SJCRH30 (cell line): ENCODE measurements at regions not wholly inside any gene's neighbourhood (a gene's known extent, or its start where the extent isn't known, plus 50 kb on each side); places are given as distances from the start of the nearest gene placed in this dataset.

Experiments
- DNase-seq, 2 experiments: peaks; one replicate each; pipeline ENCODE4 v3.0.0-alpha.2; 2015 to 2020
- H3K27ac ChIP-seq: fragments of 250-450 bp; sonication (Bioruptor Pico); 2 replicates; pipeline ENCODE4 v1.5.1; 2020; ENCODE audit warnings: mild to moderate bottlenecking, moderate library complexity
- H3K27me3 ChIP-seq: fragments of 250-450 bp; sonication (Bioruptor Pico); 2 replicates; pipeline ENCODE4 v1.5.1; 2020; ENCODE audit warnings: mild to moderate bottlenecking, moderate library complexity
- H3K36me3 ChIP-seq: fragments of 250-450 bp; sonication (Bioruptor Pico); 2 replicates; pipeline ENCODE4 v1.5.1; 2020; ENCODE audit warnings: mild to moderate bottlenecking, moderate library complexity
- H3K4me1 ChIP-seq: fragments of 250-450 bp; sonication (Bioruptor Pico); 2 replicates; pipeline ENCODE4 v1.5.1; 2020; ENCODE audit warnings: mild to moderate bottlenecking, moderate library complexity
- H3K4me3 ChIP-seq: fragments of 250-450 bp; sonication (Bioruptor Pico); 2 replicates; pipeline ENCODE4 v1.5.1; 2020; ENCODE audit warnings: mild to moderate bottlenecking, moderate library complexity
- H3K9me3 ChIP-seq: fragments of 250-450 bp; sonication (Bioruptor Pico); replicated peaks from 2 replicates; pipeline ENCODE4 v1.5.1; 2020; ENCODE audit warnings: mild to moderate bottlenecking, moderate library complexity

DNA sequence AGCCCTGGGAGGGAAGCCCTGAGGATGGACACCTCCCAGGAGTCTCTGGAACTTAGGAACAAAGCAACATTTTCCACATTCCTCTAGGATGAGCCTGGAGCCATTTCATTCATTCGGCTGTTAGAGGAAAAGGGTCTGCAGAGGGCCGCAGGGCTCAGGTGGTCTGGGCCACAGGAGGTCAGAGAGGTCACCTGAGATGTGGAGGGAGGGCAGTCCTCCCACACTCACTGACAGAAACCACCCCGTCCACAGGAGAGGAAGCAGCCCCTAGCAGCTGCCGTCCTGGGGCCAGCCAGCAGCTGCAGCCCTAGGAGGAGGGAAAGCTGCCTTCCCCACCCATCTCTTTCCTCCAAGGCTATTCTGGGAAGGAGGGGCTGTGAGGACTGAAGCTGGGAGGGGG lies 207.0 kb downstream of the CDC5L start:
- peak; percentile 95 to 97 for DNase-seq
- H3K4me1 ChIP-seq, result peaks cover 29% of the 10 kb centered on the region
- H3K36me3 ChIP-seq, result no peaks in the 10 kb centered on the region
- 0 out of 2 replicates have a peak, but pooled peaks cover 3% of the 10 kb centered on the region for H3K9me3 ChIP-seq
- H3K27me3 ChIP-seq, result no peaks in the 10 kb centered on the region
- no peak overlapping the region for H3K4me3 ChIP-seq
- H3K27ac ChIP-seq, result peak overlapping the region; percentile 86

DNA sequence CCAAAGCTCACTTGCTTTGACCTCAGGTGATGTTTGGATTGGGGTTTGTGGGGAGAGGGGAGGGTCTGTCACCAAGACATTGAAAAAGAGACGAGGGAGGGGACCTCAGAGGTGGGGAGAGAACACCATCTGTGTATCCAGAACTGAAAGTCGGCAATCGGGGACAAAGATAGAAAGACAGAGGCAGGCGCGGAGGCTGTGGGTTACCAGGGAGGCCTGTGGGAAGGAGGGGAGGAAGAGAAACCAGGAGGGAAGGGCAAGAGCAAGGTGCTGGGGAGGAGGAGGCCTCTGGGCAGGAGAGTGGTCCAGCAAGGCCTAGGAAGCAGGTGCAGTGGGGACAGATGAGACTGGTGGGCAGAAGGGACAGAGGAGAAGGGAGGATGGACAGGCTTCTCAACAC lies 211.2 kb downstream of the CDC5L start:
- Histone ChIP-seq H3K36me3 (no peaks in the 10 kb centered on the region), H3K4me1 (peaks cover 26% of the 10 kb centered on the region), H3K27me3 (no peaks in the 10 kb centered on the region), H3K9me3 (no peaks in the 10 kb centered on the region), H3K27ac (no peak overlapping the region), H3K4me3 (no peak overlapping the region)
- DNase-seq, result no peak

DNA sequence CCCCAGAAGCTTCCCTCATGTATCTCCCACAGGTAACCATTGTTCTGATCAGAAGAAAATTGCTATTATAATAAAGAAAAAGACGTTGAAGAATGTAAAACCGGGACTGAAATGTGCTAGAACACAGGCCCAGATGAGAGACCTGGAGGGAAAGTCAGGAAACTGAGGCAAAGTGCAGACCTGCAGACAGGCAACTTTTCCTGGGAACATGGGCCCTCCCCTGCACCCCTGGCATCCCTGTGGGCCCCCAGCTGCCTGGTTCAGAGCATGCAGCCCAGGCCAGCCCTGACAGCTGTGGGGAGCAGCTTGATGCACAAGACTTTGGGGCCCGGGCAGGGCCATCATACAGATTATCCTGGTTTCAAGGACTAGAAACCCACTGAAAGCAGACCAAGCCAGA lies 212.2 kb downstream of the CDC5L start:
- H3K4me3 ChIP-seq, result no peak overlapping the region
- peaks cover 16% of the 10 kb centered on the region for H3K4me1 ChIP-seq
- no peaks in the 10 kb centered on the region for H3K36me3 ChIP-seq
- no peak for DNase-seq
- no peaks in the 10 kb centered on the region for H3K27me3 ChIP-seq
- H3K27ac ChIP-seq, result no peak overlapping the region
- no peaks in the 10 kb centered on the region for H3K9me3 ChIP-seq

DNA sequence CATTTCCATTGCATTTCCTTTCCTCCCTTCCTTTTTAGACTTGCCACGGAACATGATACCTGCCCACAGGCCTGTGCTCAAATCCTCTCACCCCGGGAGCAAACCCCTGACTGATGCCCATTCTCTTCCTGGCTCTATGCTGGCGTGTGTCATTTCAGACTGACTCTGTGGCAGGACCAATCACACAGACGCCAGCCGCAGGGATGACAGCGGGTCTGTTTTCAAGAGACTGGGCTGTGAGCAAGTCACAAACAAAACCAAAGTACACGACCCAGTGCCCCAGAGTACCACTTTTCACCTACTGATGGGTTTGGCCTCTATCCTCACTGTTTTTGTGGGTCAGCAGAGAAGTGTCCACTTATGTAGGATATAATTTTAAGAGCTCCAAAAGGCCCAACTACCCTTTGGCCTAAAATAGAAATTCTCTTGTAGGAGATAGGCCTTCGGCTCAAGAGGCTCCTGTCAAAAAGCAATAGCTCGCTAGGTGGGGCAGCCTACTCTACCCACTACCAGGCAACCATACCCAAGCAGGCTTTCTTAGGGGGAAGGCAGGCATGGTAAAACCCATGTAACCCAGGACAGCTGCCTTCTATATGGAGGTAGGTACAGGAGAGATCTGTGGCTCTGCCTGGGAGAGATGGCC lies 215.7 kb downstream of the CDC5L start:
- H3K4me3 ChIP-seq, result no peak overlapping the region
- peaks cover 6% of the 10 kb centered on the region; the same call in 1 of the 2 replicates for H3K4me1 ChIP-seq
- no peak for DNase-seq
- H3K27me3 ChIP-seq, result no peaks in the 10 kb centered on the region
- no peaks in the 10 kb centered on the region for H3K36me3 ChIP-seq
- no peak overlapping the region for H3K27ac ChIP-seq
- no peaks in the 10 kb centered on the region for H3K9me3 ChIP-seq

DNA sequence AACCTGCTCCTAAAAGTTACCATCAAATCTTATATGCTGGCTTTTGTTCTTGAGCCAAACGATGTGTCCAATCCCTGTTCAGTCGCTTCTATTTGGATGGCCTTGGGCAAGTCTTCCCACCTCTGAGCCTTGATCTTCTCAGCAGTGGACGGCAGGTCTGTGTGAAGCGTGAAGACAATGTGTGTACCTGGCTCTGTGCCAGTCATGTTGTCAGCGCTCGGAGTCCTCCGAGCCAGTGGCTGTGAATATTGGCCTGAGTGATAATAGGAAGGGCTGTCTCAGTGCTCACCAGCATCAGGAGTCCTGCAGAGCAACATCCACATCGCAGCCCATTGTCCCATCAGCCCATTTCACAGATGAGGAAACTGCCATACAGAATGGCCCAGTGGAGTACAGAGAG lies 219.0 kb downstream of the CDC5L start:
- H3K27ac ChIP-seq, result no peak overlapping the region
- H3K27me3 ChIP-seq, result no peaks in the 10 kb centered on the region
- peak in 1 of 2 experiments; percentile 44 for DNase-seq
- H3K4me3 ChIP-seq, result no peak overlapping the region
- no peaks in the 10 kb centered on the region for H3K36me3 ChIP-seq
- peaks cover 6% of the 10 kb centered on the region; the same call in 1 of the 2 replicates for H3K4me1 ChIP-seq
- H3K9me3 ChIP-seq, result no peaks in the 10 kb centered on the region

DNA sequence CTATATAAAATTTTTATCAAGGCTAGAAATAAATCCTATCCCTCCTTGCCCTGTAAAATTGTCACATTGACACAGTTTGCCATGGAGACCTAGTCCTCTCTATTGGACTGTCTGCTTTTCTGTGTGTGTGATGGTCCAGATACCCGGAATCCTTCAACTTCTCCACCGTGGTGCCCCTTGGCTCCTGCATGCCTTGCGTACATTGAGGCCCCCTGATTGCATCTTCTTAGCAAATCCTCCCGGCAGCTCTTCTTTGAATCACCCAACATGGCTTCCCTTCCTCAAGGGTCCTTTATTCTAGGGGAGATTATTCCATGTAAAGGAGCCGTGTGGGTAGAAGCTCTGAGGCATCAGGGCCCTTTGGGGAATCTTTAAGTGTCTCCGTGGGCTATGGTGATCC lies 219.5 kb downstream of the CDC5L start:
- H3K4me3 ChIP-seq, result no peak overlapping the region
- no peak for DNase-seq

DNA sequence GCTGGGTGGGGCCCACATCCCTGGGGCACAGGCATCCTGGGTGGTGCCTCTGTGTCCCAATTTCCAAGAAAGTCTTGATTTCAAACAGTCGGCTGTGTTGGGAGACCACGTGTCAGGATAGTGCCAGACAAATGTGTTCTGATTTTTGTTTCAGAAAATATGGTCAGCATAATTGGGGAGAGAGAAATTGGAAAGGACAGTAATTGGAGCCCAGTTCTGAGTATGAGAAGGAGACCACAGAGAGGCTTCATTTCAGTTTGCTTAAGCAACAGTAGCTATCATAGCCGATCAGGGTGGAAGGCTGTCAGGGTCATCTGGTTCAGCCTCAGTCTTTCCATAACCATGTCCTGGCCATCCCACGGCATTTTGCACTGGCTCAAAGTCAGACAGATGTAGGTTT lies 220.7 kb downstream of the CDC5L start:
- no peaks in the 10 kb centered on the region; the same call in 1 of the 2 replicates for H3K4me1 ChIP-seq
- DNase-seq, result no peak
- H3K36me3 ChIP-seq, result no peaks in the 10 kb centered on the region
- no peaks in the 10 kb centered on the region for H3K27me3 ChIP-seq
- H3K9me3 ChIP-seq, result no peaks in the 10 kb centered on the region
- no peak overlapping the region for H3K27ac ChIP-seq
- H3K4me3 ChIP-seq, result no peak overlapping the region

More for the DNA sequence above, 219.5 kb downstream of the CDC5L start:
- Histone ChIP-seq H3K9me3 (no peaks in the 10 kb centered on the region), H3K27me3 (no peaks in the 10 kb centered on the region), H3K4me1 (peaks cover 6% of the 10 kb centered on the region; the same call in 1 of the 2 replicates), H3K36me3 (no peaks in the 10 kb centered on the region), H3K27ac (no peak overlapping the region)

DNA sequence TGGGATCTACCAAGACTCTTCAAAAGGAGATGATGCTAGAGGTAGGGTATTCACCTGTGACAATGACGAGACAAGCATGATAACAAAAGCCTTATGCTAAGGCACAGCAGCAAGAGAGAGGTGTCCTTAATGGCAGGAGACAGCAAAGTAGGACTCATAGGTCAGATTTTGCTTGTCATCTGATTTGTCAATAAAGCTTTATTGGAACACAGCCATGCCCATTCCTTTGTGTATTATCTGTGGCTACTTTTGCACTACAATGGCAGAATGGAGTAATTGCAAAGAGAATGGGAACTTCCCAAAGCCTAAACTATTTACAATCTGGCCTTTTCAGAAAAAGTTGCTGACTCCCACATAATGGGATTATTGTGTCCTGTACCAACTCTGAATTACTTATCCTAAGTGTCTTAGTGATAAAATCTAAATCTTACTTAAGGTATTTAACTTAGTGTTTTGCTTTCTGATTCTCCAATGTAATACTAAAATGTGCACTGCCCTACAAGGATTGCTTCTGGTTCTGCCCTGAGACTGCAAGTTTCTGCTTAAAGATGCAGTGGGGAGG lies 221.6 kb downstream of the CDC5L start:
- H3K4me1 ChIP-seq, result no peaks in the 10 kb centered on the region
- no peak overlapping the region for H3K4me3 ChIP-seq
- no peaks in the 10 kb centered on the region for H3K27me3 ChIP-seq
- no peak for DNase-seq
- no peaks in the 10 kb centered on the region for H3K9me3 ChIP-seq
- H3K36me3 ChIP-seq, result no peaks in the 10 kb centered on the region
- H3K27ac ChIP-seq, result no peak overlapping the region

DNA sequence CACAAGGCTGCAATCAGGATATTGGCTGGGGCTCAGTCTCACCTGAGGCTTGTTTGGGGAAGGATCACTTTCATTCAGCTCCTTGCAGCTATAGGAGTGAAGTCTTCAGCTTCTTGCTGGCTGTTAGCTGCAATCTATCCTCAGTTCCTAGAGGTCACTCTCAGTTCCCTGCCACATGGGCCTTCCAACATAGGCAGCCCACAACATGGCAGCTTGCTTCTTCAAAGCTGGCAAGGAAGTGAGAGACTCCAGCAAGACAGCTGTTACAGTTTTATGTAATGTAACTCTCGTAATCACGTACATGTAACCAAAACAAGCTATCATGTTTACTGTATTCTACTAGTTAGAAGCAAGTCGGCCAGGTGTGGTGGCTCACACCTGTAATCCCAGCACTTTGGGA lies 226.9 kb downstream of the CDC5L start:
- no peak overlapping the region for H3K4me3 ChIP-seq
- H3K36me3 ChIP-seq, result no peaks in the 10 kb centered on the region
- H3K27ac ChIP-seq, result no peak overlapping the region
- peaks cover 4% of the 10 kb centered on the region; the same call in 1 of the 2 replicates for H3K9me3 ChIP-seq
- H3K27me3 ChIP-seq, result no peaks in the 10 kb centered on the region
- DNase-seq, result no peak
- peaks cover 14% of the 10 kb centered on the region for H3K4me1 ChIP-seq

DNA sequence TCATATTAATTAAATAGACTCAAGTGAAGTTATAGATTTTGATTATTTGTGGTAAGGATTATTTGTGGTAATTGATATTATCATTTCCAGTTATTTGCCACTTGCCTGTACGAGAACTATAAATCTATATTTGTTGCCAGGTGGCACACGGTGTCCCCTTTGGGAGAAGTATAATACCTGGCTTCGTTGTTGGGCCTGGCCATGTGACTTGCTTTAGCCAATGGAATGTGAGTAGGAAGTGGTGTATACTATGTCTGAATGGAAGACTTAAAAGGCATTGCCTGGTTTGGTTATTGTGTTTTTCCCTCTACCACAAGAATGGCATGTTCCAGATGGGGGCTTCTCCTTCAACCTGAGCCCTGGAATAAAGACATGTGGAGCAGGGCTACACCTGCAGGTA lies 228.1 kb downstream of the CDC5L start:
- Histone ChIP-seq H3K27ac (no peak overlapping the region), H3K4me3 (no peak overlapping the region), H3K9me3 (peaks cover 4% of the 10 kb centered on the region; the same call in 1 of the 2 replicates), H3K4me1 (peaks cover 19% of the 10 kb centered on the region), H3K27me3 (no peaks in the 10 kb centered on the region), H3K36me3 (no peaks in the 10 kb centered on the region)
- no peak for DNase-seq

DNA sequence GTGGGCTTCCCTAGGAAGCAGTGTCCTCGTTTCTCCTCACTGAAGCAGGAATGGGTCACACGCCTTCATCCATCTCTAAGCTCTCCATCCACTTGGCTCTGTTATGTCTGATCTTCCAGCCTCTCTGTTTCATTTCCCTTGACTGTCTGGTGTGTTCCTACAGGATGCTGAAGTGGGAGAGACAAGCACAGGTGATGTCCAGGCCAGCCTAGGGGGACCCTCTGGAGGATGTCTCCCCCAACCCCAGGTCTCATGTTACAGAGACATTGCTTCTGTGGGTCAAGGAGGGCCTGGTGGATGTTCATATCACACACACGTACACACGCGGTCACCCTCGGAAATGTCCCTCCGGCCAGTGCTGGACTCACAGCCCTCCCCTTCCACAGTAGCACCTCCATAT lies 229.9 kb downstream of the CDC5L start:
- Histone ChIP-seq H3K9me3 (peaks cover 4% of the 10 kb centered on the region; the same call in 1 of the 2 replicates), H3K27me3 (no peaks in the 10 kb centered on the region), H3K4me1 (peaks cover 20% of the 10 kb centered on the region), H3K4me3 (no peak overlapping the region), H3K36me3 (no peaks in the 10 kb centered on the region), H3K27ac (no peak overlapping the region)
- peak; percentile 61 to 77 for DNase-seq

DNA sequence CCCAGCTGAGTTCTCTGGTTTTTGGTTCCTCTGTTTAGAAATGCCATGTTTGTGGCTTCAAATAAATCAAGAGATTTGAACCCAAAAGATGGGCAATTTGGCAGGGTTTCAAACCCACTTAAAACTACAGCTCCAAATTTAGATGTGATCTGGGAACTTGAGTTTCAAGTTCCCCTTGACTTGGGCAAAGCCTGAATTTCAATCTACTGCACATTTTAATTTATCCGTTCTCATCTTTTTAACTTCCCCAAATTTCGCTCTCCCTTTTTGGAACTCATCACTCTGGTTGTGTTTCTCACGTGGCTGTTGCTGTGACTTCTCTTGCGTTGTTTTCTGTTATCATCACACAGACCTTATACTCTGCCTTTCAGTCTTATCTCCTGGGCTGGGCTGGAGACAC lies 230.9 kb downstream of the CDC5L start:
- Histone ChIP-seq H3K36me3 (no peaks in the 10 kb centered on the region), H3K4me1 (peaks cover 26% of the 10 kb centered on the region), H3K4me3 (no peak overlapping the region), H3K9me3 (peaks cover 4% of the 10 kb centered on the region; the same call in 1 of the 2 replicates), H3K27ac (no peak overlapping the region), H3K27me3 (no peaks in the 10 kb centered on the region)
- no peak for DNase-seq

DNA sequence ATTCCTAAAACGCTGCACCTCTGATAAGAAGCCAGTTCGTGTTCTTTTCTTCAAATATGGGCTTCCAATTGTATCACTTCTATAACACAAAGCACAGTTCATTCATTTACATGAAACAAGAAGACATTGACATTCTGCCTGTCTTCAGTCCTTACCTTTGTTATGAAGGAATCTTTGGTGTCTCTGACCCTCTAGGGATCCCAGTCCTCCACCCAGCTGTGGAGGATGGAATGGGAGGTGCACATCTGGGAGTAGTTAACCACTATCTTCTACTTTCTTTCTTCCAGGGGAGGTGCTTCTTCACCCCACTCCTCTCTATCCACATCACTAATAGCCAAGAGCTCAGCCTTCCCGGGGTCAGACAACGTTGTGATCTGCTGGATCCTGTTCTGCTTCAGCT lies 233.4 kb downstream of the CDC5L start:
- H3K27me3 ChIP-seq, result no peaks in the 10 kb centered on the region
- H3K27ac ChIP-seq, result no peak overlapping the region
- peaks cover 47% of the 10 kb centered on the region for H3K4me1 ChIP-seq
- no peaks in the 10 kb centered on the region; the same call in 1 of the 2 replicates for H3K9me3 ChIP-seq
- DNase-seq, result no peak
- no peaks in the 10 kb centered on the region for H3K36me3 ChIP-seq
- no peak overlapping the region for H3K4me3 ChIP-seq

DNA sequence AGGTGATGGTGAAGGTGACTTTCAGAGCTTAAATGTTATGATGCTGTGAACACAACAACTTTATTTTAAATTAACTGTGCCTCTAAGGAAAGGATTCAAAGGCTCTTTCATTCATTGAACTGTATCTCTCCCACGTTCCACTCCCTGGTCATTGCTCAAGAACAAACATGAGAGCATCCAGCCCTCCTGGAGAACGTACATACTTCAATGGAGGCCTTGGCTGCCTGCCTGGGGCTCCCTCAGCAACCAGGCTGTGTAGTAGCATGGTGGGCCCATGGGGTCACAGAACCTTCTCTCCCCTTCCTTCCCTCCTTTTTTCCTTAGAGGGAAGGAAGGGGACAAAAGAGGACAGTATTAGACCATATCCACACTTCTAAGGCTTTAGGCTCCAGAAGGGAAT lies 234.3 kb downstream of the CDC5L start:
- Histone ChIP-seq H3K9me3 (no peaks in the 10 kb centered on the region; the same call in 1 of the 2 replicates), H3K4me1 (peaks cover 47% of the 10 kb centered on the region), H3K27ac (peak overlapping the region; percentile 37; the same call in 1 of the 2 replicates), H3K27me3 (no peaks in the 10 kb centered on the region), H3K36me3 (no peaks in the 10 kb centered on the region), H3K4me3 (no peak overlapping the region)
- DNase-seq, result no peak

DNA sequence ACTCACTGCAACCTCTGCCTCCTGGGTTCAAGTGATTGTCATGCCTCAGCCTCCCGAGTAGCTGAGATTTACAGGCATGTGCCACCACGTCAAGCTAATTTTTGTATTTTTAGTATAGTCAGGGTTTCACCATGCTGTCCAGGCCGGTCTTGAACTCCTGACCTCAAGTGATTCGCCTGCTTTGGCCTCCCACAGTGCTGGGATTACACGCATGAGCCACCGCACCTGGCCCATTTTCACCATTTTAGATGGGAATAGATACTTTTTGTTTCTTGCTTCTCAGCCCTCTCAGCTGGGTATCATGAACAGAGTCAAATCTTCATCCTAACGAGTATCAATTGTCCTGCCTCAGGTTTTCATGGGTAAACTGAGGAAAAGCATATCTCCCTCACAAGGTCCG lies 235.0 kb downstream of the CDC5L start:
- Histone ChIP-seq H3K27ac (peak overlapping the region; percentile 37; the same call in 1 of the 2 replicates), H3K9me3 (no peaks in the 10 kb centered on the region; the same call in 1 of the 2 replicates), H3K4me3 (no peak overlapping the region), H3K4me1 (peaks cover 40% of the 10 kb centered on the region), H3K27me3 (no peaks in the 10 kb centered on the region), H3K36me3 (no peaks in the 10 kb centered on the region)
- peak; percentile 53 to 64 for DNase-seq
